ENCODE measurements at regions not wholly inside any gene's neighbourhood (a gene's known extent, or its start where the extent isn't known, plus 50 kb on each side); places are given as distances from the start of the nearest gene placed in this dataset.

- Histone ChIP-seq H3K9me3 (ENCODE audit: control insufficient read depth, insufficient read depth, low read length) (no peaks in the 10 kb centered on the region), H3K27me3 (ENCODE audit: control insufficient read depth, insufficient read depth, low read length) (no peaks in the 10 kb centered on the region), H3K27ac (ENCODE audit: low read depth, low read length) (no peak overlapping the region), H3K4me3 (ENCODE audit: low read depth, low read length) (no peak overlapping the region)
- TF ChIP-seq, protein P1, sequence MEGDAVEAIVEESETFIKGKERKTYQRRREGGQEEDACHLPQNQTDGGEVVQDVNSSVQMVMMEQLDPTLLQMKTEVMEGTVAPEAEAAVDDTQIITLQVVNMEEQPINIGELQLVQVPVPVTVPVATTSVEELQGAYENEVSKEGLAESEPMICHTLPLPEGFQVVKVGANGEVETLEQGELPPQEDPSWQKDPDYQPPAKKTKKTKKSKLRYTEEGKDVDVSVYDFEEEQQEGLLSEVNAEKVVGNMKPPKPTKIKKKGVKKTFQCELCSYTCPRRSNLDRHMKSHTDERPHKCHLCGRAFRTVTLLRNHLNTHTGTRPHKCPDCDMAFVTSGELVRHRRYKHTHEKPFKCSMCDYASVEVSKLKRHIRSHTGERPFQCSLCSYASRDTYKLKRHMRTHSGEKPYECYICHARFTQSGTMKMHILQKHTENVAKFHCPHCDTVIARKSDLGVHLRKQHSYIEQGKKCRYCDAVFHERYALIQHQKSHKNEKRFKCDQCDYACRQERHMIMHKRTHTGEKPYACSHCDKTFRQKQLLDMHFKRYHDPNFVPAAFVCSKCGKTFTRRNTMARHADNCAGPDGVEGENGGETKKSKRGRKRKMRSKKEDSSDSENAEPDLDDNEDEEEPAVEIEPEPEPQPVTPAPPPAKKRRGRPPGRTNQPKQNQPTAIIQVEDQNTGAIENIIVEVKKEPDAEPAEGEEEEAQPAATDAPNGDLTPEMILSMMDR (IDR thresholded peaks at IDR 0.05; ENCODE audit: low read depth, low read length), result no peak
- DNase-seq (ENCODE audit: low read depth, low spot score), result no peak
- ChIA-PET CTCF (no interaction called here), POLR2A (no interaction called here)
These were observed 207.7 kb downstream of the PLOD2 start for GRCh38 chr3:145953316-145953715.

DNA sequence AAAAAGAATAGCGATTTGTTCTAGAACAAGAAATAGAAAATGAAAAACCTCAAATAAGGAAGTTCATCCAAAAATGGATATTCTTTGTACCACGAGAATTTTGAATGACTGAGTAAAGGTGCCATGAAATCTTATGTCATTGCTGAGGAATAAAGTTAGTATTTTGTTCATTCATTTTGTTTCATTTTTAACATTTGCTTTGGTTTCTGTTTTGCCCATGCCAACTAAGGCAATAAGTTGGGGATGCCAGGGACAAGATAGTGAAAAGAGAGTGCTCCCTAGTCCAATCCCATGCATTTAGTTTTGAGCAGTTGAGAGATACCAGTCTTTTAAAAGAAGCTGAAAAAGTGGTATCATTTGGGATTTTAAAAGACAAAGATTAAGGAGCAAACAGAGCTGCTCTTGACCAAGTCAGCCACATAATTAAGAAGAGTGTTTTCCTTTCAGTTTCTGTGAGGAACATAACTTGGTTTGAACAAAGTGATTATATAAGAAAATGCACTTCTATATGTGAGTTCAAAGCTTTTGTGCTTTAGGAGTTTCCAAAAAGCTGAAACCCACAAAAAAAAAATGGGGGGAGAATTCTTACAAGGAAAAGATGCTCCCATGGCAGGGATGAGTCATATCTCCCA is 201.4 kb downstream of the PLOD2 start:
- TF ChIP-seq, protein P1 (IDR thresholded peaks at IDR 0.05; ENCODE audit: low read depth, low read length), result no peak
- no peaks in the 10 kb centered on the region for H3K9me3 ChIP-seq (ENCODE audit: control insufficient read depth, insufficient read depth, low read length)
- no peak overlapping the region for H3K27ac ChIP-seq (ENCODE audit: low read depth, low read length)
- no peak for DNase-seq (ENCODE audit: low read depth, low spot score)
- no peaks in the 10 kb centered on the region for H3K27me3 ChIP-seq (ENCODE audit: control insufficient read depth, insufficient read depth, low read length)
- CTCF ChIA-PET, result no interaction called here
- no peak overlapping the region for H3K4me3 ChIP-seq (ENCODE audit: low read depth, low read length)
- POLR2A ChIA-PET, result no interaction called here

- POLR2A ChIA-PET, result no interaction called here
- CTCF ChIA-PET, result no interaction called here
- TF ChIP-seq, protein P1 (IDR thresholded peaks at IDR 0.05; ENCODE audit: low read depth, low read length), result no peak
These were observed 197.9 kb downstream of the PLOD2 start for GRCh38 chr3:145963111-145963510.

DNA sequence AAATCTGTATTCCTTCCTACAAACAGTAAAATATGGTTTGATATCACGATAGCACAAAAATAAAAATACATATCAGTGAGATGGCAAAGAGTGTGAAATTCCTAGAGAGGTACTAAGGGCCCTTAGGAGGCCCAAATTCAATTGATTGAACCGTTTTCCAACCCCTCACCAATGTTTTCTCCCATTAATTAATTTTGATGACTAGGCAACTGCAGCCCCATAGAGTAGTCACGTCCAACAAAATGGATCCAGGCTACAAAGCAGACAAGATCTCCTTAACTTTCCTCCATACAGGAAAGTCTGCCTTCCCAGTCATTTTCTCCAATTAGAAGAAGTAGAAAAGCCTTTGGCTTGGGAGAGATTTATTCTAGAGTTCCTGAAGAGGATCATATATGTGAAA is 193.9 kb downstream of the PLOD2 start:
- no peaks in the 10 kb centered on the region for H3K27me3 ChIP-seq (ENCODE audit: control insufficient read depth, insufficient read depth, low read length)
- DNase-seq (ENCODE audit: low read depth, low spot score), result no peak
- POLR2A ChIA-PET, result no interaction called here
- H3K4me3 ChIP-seq (ENCODE audit: low read depth, low read length), result no peak overlapping the region
- TF ChIP-seq, protein P1 (IDR thresholded peaks at IDR 0.05; ENCODE audit: low read depth, low read length), result no peak
- CTCF ChIA-PET, result no interaction called here
- H3K27ac ChIP-seq (ENCODE audit: low read depth, low read length), result no peak overlapping the region
- H3K9me3 ChIP-seq (ENCODE audit: control insufficient read depth, insufficient read depth, low read length), result no peaks in the 10 kb centered on the region

More at GRCh38 chr3:145963111-145963510, 197.9 kb downstream of the PLOD2 start:
- no peak overlapping the region for H3K4me3 ChIP-seq (ENCODE audit: low read depth, low read length)
- no peaks in the 10 kb centered on the region for H3K9me3 ChIP-seq (ENCODE audit: control insufficient read depth, insufficient read depth, low read length)
- no peak for DNase-seq (ENCODE audit: low read depth, low spot score)
- no peak overlapping the region for H3K27ac ChIP-seq (ENCODE audit: low read depth, low read length)
- no peaks in the 10 kb centered on the region for H3K27me3 ChIP-seq (ENCODE audit: control insufficient read depth, insufficient read depth, low read length)

DNA sequence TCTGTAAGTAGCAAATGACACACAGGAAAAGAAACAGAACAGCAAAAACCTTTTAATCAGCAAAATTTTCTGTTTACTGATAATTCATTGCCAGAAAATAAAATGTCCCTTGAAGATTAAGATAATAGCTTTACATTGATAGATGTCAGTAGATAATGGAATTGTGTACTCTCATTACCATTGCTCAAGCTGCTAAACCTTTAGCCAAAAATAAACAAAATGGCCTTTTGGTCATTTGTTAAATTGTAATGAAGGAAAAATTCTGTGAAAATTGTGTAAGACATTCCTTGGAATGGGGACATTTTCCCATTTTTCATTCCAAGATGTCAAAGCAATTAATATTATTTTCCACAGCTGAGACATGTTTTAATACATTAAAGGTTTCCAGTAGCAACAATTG is 189.8 kb downstream of the PLOD2 start:
- no peaks in the 10 kb centered on the region for H3K27me3 ChIP-seq (ENCODE audit: control insufficient read depth, insufficient read depth, low read length)
- ChIA-PET POLR2A (no interaction called here), CTCF (no interaction called here)
- no peaks in the 10 kb centered on the region for H3K9me3 ChIP-seq (ENCODE audit: control insufficient read depth, insufficient read depth, low read length)
- no peak for DNase-seq (ENCODE audit: low read depth, low spot score)
- no peak overlapping the region for H3K27ac ChIP-seq (ENCODE audit: low read depth, low read length)
- TF ChIP-seq, protein P1 (IDR thresholded peaks at IDR 0.05; ENCODE audit: low read depth, low read length), result no peak
- H3K4me3 ChIP-seq (ENCODE audit: low read depth, low read length), result no peak overlapping the region
